ENCODE measurements at regions not wholly inside any gene's neighbourhood (a gene's known extent, or its start where the extent isn't known, plus 50 kb on each side); places are given as distances from the start of the nearest gene placed in this dataset.

DNA sequence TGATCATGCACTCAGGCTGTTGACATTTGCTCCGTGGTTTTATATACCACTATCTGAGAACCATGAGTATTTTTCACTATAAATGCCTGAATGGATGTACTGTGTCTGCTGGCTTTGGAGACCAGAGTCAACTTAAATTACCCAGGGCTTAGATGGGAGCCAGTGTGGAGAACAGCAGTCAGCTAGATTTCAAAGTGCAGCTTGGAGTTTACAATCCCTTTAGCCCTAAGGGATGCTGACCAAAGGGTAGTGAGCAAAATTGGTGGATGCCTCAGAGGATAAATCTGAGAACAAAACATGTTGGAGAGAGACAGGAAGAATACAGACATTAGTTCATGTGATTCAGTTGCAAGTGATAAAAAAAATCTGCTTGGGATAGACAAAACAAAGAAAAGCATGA, 327.5 kb downstream of the C11orf87 start:
- DNase-seq (ENCODE audit: low read depth) = no peak

DNA sequence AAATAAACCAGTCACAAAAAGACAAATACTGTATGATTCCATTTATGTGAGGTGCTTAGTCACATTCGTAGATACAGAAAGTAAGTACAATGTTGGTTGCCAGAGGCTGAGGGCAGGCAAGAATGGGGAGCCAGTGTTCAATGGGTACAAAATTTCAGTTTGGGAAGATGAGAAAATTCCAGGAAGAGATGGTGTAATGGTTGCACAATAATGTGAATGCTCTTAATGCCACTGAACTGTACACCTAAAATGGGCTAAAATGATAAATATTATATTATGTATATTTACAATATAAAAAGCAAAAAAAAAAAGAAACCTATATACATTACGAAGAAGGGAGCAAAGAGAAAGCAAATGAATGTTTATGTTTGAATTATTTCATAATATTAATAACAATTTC, 329.0 kb downstream of the C11orf87 start:
- no peak for DNase-seq (ENCODE audit: low read depth)

GRCh38 chr11:109752212-109752825, 330.3 kb downstream of the C11orf87 start:
- DNase-seq (ENCODE audit: low read depth) = no peak

GRCh38 chr11:109756521-109756920, 334.5 kb downstream of the C11orf87 start:
- no peak for DNase-seq (ENCODE audit: low read depth)

GRCh38 chr11:109756951-109757350, 335.0 kb downstream of the C11orf87 start:
- no peak for DNase-seq (ENCODE audit: low read depth)

DNA sequence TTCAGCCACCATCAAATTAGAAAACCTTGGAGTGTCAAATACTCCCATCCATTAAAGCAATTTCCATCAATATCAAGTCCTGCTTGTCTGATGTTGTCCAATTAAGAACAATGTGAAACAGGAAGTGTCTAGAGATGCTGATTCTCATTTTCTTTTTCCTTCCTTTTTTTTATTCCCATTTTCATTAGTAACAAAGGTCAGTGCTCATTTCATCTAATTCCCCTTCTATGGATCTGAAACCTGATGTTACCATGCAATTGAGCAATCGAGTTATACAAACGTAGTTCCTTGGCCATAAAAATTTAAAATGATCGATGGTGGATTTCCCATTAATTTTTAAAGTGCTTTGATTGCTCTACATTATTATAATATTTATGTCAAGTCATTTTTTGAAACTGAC, 330.6 kb upstream of the ZC3H12C start:
- DNase-seq (ENCODE audit: low read depth) = no peak

DNA sequence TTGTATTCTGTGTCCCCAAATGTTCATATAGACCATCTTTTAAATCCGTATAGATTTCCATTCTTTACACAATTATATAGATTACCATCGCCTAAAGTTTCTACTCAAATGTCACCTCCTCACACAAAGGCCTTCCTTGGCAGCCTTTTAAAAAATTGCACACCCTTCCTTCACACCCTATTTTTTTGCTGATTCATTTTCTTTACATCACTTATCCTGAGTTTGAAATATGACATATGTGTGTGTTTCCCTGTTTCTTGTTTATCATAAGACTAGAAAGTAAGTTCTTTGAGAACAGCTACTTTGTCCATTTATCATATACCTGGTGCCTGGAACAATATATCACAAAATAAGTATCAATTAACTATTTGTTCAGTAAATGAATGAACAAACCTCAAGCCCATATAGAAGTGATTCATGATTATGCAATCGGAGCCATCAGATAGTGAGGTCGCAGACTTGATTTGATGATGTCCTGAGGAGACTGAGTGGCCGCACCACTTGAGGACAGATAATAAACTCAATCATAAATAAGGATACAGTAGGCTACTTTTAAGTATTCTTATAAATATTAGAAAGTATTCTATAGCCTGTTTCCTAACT, 327.4 kb upstream of the ZC3H12C start:
- no peak for DNase-seq (ENCODE audit: low read depth)

- DNase-seq (ENCODE audit: low read depth) = no peak
These were observed 323.3 kb upstream of the ZC3H12C start for GRCh38 chr11:109769858-109770257.

DNA sequence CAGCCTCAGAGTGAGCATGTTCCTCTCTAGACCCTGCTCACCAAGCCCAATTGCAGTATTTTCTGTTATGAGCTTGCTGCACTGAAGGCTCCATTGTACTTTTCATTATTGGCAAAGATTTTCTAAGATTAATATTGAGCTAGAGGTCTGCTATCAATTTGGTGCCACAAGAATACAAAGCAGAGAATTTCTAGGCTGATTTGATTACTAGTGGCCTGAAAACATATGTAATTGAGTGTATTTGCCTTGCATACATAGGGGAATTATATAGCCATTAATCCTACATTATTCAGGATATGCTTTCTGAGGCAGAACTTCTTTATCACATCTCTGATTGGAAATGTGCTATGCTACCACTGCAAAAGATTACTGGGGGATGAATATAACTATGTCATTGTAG, 322.9 kb upstream of the ZC3H12C start:
- DNase-seq (ENCODE audit: low read depth) = no peak

DNA sequence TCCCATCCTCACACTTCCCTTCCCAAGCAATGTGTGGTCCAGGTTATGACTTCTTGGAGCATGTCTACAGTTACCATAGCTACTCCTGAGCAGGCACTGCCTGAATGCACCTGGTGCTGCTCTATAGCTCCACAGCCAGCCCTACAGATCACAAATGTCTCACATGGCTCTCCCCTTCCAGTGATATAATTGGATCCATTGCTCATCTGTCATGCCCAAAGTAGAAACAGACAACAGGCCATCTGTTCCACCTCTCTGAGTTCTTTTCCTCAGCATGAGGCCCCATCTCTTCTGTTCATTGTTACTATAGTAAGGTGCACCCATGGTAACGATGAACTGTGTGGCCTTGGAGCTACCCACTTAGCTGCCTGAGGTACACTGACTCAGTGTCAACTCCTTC, 320.3 kb upstream of the ZC3H12C start:
- DNase-seq (ENCODE audit: low read depth) = no peak

GRCh38 chr11:109775686-109776085, 317.5 kb upstream of the ZC3H12C start:
- no peak for DNase-seq (ENCODE audit: low read depth)

DNA sequence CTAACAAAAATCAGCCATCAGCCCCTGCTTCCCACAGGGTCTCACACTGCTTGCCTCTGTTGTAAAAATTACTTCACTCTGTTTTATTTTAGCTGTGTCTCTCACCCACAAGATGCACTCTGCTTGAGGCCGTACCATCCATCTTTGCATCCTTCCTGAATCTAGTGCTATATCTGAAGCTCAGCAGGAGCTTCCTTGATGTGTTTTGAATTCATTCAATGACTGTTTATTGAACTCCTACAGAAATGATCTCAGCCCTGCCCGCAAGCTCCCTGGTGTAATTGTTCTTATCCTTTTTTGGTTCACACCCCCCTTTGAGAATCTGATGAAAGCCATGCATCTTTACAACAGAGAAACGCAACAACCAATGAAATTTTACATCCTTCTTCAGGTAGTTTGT, 310.2 kb upstream of the ZC3H12C start:
- DNase-seq (ENCODE audit: low read depth) = no peak

DNA sequence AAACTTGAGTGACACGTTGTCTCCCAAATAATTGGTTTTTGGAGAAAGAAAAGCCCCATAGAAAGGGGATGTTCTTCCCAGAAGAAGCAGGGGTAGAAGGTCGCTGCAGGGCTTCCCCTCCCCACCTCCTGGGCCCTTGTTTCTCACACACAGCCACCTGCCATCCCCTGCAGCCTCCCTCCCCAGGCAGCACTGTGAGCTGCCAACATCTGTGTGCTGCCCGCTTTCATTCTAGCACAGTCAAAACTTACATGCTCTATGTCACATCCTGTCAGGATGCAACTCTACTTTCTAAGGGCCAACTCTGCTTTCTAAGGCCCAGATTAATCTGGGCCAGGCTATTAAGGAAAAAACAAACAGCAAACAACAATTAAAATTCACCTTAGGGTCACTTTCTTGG, 309.4 kb upstream of the ZC3H12C start:
- no peak for DNase-seq (ENCODE audit: low read depth)

- DNase-seq (ENCODE audit: low read depth) = no peak
These were observed 308.7 kb upstream of the ZC3H12C start for GRCh38 chr11:109784536-109784935.

- DNase-seq (ENCODE audit: low read depth) = no peak
These were observed 308.0 kb upstream of the ZC3H12C start for GRCh38 chr11:109785198-109785597.

DNA sequence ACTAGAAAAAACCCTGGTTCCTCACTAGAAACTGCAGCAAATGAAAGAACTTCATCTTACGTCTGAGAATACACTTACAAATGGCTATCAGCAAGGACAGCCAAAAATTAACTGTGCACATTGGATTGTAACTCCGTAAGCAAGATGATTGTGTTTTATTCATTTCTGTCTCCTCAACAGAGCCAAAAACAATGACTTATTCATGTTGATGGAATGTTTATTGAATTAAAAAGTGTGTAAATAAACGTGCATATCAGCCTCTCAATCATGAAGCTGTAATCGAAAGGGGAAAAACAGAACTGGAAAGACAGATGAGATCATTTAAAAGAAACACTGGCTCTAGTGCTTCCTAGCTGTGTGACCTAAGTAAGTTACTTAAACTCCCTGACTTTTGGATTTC, 307.5 kb upstream of the ZC3H12C start:
- no peak for DNase-seq (ENCODE audit: low read depth)

DNA sequence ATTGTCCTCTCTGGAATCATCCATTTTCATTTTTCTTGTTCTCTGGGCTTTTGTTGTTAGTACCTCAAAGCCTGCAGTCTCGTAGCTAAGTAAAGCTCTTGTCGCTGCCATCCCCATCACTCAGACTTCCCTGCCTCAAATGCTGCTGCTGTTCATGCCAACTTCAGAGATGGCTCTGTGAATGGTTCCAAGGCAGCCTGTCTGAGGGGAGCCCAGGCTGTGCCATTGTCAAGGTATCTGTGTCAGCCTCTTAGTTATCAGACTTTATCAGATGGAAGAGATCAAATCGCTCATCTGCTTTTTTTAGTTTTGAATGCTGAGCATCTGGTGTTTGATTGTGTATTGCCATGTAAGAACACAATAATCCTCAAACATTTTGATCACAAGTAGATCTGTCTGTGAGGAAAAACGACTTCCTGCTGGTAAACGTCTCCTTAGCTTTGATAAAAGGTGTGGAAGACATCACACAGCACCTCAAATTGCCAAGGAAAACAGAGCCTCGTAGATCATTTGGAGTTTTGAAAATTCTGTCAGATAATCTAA, 304.2 kb upstream of the ZC3H12C start:
- DNase-seq (ENCODE audit: low read depth) = no peak

GRCh38 chr11:109789901-109790300, 303.3 kb upstream of the ZC3H12C start:
- peak; percentile 11 for DNase-seq (ENCODE audit: low read depth)

- no peak for DNase-seq (ENCODE audit: low read depth)
These were observed 301.9 kb upstream of the ZC3H12C start for GRCh38 chr11:109791337-109791736.

DNA sequence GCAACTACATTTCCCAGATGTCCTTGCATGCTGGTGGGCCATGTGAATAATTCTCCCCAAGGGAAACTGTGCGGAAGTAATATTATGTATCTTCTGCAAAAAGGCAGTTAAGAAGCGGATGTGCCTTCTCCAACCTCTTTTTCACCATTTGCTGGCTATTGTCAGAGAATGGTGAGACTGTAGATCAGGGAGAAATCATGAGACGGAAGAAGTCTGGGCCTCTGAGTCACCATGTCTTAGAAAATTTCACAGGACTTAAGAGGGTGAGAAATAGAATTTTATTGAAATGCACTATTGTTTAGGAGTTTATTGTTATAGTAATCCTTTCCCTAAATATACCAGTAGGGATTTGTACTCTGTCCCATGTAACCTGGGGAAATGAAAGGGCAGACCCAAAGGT, 298.7 kb upstream of the ZC3H12C start:
- peak; percentile 12 for DNase-seq (ENCODE audit: low read depth)

DNA sequence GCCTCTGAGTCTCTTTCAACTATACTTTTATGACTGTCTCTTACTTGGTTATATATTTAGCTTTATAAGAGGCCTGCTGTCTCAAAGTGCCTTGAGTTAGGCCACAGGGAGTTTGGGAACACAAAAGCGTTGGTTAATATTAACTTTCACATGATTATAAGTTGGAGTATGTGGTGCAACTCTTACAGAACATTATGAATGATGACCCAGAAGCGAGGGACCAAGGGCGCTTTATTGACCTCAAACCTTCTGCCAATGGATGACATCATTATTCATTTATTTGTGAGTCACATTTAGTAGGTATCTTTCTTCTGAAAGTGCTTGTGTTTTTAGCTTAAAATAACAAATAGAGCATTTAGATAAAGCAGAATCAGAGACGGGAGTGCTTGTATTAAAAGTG, 298.0 kb upstream of the ZC3H12C start:
- peak; percentile 68 for DNase-seq (ENCODE audit: low read depth)

DNA sequence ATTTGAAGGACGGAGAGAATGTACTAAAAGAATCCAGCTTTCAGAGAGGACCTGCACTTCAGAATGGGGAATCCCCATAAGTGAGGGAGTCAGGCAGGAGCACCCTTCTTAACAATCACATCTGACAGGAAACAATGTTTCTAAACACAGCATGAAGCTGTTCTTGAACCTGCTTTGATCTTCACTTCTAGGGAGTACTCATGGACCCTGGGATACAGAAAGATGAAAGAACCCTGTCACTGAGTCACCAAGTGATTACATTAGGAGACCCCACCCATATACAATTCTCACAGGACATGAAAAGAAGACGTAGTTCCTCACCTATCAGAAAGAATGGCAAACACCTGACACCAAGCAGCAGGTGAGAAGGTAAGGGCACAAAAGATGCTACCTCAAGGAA, 296.9 kb upstream of the ZC3H12C start:
- DNase-seq (ENCODE audit: low read depth) = no peak

DNA sequence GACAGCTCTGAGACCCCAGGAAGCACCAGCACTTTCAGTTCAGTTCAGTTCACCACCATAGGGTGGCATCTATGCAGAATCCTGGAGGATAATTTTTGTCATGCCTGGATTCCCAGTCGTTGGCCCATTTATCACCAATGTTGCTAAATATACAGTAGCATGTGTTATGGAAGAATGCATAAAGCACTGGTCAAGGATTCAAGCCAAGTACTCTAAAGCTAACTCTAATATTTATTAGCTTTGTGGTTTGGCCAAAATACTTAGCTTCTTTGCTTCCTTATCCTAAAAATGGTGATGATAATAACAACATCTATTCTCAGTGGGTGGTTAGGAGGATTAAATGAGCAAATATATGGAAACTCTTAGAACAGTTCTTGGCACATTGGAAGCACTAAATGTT, 294.7 kb upstream of the ZC3H12C start:
- DNase-seq (ENCODE audit: low read depth) = peak; percentile 77

- no peak for DNase-seq (ENCODE audit: low read depth)
These were observed 293.6 kb upstream of the ZC3H12C start for GRCh38 chr11:109799604-109800003.

Data from amniotic epithelial cell (primary cell).